ENCODE measurements at regions not wholly inside any gene's neighbourhood (a gene's known extent, or its start where the extent isn't known, plus 50 kb on each side); places are given as distances from the start of the nearest gene placed in this dataset.
"Not testable (repeated sequence)": the region's sequence is repeated elsewhere in the genome, so short reads cannot be mapped to it uniquely, and the experiment has no call there.

DNA sequence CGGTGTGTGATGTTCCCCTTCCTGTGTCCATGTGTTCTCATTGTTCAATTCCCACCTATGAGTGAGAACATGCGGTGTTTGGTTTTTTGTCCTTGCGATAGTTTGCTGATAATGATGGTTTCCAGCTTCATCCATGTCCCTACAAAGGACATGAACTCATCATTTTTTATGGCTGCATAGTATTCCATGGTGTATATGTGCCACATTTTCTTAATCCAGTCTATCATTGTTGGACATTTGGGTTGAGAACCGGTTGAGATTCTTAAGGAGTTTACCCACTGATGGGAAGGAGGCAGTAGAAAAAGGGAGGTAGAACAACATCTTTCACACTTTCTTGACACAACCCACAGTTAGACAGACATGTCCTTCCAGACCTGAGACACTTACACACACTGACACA, 67.0 kb downstream of the FOXD2 start:
- TF ChIP-seq, protein P1, sequence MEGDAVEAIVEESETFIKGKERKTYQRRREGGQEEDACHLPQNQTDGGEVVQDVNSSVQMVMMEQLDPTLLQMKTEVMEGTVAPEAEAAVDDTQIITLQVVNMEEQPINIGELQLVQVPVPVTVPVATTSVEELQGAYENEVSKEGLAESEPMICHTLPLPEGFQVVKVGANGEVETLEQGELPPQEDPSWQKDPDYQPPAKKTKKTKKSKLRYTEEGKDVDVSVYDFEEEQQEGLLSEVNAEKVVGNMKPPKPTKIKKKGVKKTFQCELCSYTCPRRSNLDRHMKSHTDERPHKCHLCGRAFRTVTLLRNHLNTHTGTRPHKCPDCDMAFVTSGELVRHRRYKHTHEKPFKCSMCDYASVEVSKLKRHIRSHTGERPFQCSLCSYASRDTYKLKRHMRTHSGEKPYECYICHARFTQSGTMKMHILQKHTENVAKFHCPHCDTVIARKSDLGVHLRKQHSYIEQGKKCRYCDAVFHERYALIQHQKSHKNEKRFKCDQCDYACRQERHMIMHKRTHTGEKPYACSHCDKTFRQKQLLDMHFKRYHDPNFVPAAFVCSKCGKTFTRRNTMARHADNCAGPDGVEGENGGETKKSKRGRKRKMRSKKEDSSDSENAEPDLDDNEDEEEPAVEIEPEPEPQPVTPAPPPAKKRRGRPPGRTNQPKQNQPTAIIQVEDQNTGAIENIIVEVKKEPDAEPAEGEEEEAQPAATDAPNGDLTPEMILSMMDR (conservative IDR thresholded peaks at IDR 0.05) = not testable (repeated sequence)
- not testable (repeated sequence) for TF ChIP-seq ZFX (IDR thresholded peaks at IDR 0.05)
